HG03196 (cell line): ENCODE measurements at regions not wholly inside any gene's neighbourhood (a gene's known extent, or its start where the extent isn't known, plus 50 kb on each side); places are given as distances from the start of the nearest gene placed in this dataset.

Experiments
- ATAC-seq: cut with Tn5 transposase; IDR thresholded peaks from one replicate; pipeline ENCODE4 v1.9.1; 2021; ENCODE audit not compliant: unreplicated experiment

- no peak for ATAC-seq
Observed at GRCh38 chr5:174307031-174307408, 261.5 kb downstream of the NSG2 start.

- ATAC-seq = no peak
Observed at GRCh38 chr5:174307656-174308271, 262.3 kb downstream of the NSG2 start.

- ATAC-seq = no peak
Observed at GRCh38 chr5:174309131-174309795, 263.8 kb downstream of the NSG2 start.

GRCh38 chr5:174310243-174310642 is 264.7 kb downstream of the NSG2 start:
- no peak for ATAC-seq

DNA sequence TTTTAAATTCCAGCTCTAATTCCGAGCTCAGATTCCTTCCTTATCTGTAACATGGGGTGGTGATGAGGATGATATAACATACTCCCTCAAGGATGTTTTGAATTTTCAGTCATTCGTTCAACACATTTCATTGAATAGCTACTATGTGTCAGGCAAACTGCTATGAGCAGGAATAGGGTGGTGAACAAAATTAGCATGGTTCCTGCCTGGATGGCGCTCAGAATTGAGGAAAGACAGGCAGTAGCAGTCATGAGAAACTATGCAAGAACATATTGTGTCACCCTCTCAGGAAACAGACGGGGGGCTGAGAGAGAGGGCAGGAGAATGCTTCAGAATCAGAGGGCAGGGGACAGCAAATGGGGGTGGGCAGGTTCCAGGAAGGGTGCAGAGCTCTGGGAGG is 265.2 kb downstream of the NSG2 start:
- no peak for ATAC-seq

- no peak for ATAC-seq
Observed at GRCh38 chr5:174311121-174311520, 265.6 kb downstream of the NSG2 start.

GRCh38 chr5:174311531-174312269 is 266.2 kb downstream of the NSG2 start:
- ATAC-seq = no peak

DNA sequence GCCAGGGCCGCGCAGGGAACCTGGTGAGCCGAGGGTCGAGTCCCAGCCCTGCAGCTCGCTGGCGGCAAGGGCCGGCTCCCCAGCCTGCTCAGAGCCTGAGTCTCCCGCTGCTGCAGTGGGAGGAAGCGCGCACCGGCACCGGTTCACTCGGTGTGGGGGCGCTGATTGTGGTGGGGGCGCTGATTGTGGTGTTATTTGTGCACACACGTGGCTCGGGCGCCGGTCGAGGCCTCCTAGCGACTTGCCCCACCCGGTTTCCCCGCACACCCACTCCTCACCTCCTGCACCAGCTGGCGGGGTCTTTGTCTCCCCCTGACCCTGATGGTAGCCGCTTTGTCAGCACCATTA is 266.7 kb downstream of the NSG2 start:
- no peak for ATAC-seq

DNA sequence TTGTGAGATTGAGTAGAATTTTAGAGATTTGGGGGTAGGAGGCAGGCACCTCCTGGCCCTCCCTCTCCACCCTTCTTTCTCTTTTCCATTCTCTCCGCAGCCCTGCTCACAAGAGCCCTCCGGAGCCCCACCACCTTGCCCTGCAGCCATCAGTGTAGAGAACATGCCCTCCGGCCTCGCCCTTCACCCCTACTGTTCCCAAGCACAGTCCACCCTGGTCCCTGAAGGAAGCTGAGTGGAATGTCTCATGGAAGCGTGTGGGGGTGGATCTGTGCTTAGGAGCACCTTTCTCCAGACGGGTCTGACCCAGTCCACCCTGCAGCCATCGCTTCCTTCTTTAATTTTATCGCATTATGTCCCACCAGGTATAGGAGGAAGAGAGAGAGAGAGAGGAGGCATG is 267.1 kb downstream of the NSG2 start:
- no peak for ATAC-seq

DNA sequence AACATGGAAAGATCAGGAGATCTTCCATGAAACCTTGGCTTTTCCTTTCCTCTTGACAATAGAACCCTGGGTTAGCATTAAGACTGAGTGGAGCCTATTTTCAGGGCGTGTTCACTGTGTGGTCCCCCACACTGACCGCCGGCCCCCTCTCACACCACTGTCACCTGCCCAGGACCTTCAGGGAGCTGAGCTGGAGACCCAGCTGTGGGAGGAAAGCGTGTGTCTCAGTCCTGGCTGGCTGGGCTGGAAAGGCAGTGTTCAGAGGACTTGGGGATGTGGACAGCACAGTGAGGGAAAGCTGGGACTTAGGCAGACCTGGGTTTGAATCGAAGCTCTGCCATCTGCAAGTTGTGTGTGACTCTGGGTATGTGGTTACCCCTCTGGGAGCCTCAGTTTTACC is 268.1 kb downstream of the NSG2 start:
- ATAC-seq = no peak

DNA sequence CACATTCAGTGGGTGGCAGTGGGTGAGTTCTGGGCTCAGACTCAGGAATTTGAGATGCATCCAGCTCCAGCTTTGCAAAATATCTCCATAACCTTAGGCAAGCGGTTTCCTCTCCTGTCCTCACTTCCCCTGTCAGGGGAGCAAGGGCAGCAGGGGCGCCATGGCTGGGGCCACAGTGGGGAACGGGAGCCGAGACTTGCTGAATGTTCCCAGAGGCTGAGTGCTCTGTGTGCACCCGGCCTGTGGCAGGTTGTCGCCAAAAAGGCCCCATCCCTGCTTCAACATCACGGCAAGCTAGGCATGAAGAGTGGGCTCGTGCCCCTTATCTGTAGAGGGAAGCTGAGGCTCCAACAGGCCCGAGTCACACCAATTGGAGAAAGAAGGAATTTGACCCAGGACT is 268.8 kb downstream of the NSG2 start:
- no peak for ATAC-seq

DNA sequence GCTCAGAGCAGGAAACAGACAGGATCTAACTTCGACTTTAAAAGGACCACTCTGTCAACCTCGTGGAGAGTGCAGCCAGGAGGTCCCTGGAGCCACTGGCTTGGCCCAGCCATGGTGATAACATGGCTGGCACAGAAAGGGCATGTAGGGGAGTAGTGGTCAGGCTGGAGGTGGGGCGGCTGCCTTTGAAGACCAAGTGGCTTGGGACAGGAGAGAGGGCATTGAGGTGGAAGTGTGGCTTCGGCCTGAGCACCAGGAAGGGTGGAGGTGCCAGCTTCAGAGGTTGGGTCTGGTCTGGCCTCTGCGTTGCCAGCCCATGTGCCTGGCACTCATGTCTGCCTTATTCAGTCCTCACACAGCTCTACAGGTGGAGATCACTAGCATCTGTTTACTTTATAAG is 270.0 kb downstream of the NSG2 start:
- no peak for ATAC-seq

DNA sequence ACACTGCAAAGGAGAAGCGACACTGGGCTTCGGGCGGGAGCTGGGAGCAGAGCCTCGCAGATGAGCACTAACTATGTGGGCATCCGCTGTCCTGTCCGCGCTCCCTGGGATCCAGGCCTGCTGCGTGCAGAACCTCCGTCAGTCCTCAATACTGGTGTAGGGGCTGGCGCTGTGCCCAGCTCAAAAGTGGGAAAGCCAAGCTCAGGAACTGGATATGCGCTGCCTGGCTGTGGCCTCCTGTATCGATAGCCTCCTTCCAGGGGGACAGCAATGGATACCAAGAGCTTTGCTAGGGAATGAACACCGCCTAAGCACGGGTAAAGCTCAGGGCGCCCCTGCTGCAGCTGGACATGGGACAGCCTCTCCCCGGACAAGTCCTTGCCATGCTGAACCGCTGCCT is 270.4 kb downstream of the NSG2 start:
- ATAC-seq = no peak

GRCh38 chr5:174316326-174316725 is 270.8 kb downstream of the NSG2 start:
- no peak for ATAC-seq

- no peak for ATAC-seq
Observed at GRCh38 chr5:174317256-174317894, 271.9 kb downstream of the NSG2 start.

- ATAC-seq = no peak
Observed at GRCh38 chr5:174318578-174318977, 273.1 kb downstream of the NSG2 start.

DNA sequence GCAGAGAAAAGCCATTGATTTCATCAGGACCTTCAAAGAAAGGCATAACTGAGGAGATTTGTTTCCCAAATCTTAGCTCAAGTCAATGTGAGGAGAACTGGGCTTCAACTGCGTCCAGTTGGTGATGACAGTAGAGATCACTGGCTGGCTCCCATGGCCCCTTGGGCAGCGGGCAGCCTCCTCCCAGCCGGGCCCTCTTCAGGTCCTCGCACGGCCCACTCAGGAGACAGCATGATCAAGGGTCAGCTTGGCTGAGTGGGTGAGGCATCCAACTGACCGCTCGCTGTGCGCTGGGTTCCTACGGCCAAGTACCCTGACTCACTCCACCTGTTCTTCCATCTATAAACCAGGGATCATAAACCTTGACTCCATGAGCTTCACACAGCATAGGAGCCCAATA is 274.0 kb downstream of the NSG2 start:
- ATAC-seq = no peak

GRCh38 chr5:174320051-174320450 is 274.5 kb downstream of the NSG2 start:
- no peak for ATAC-seq

DNA sequence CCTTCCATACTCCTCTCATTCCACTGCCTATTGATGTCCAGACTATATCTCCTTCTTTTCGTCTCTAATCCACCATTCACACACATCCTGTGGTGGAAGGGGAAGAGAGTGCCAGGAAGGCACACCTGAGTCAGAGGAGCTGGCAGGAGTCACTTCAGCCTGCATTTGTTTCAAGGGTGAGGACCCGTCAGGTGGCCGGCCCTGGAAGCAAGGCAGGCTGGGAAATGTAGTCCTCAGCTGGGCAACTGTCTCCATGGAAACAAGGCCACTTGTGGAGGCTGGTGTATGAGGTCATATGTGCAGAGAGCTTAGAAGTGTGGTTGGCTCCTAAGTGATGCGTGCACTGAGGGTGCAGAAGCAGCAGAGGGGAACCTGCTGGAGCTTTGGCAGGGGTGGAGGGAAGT is 278.4 kb downstream of the NSG2 start:
- ATAC-seq = no peak

GRCh38 chr5:174324680-174325079 is 279.2 kb downstream of the NSG2 start:
- no peak for ATAC-seq

DNA sequence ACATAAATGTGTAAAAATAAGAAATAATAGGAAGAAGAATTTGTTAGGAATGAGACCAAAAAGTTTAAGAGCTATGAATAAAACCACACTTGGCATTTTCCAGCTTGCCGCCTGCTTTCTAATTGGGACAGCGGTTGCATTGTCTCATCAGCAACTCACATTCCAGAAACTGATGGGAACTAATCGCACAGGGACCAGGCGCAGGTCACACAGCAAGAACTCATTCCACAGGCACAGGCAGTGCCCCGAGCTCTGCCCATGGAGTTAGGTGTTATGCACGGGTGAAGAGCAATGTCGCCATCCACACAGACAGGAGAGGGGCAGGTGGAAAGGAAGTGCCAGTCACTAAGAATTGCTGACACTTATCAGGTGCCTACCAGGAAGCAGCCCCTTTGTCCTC is 279.9 kb downstream of the NSG2 start:
- ATAC-seq = no peak

- ATAC-seq = no peak
Observed at GRCh38 chr5:174325961-174326360, 280.5 kb downstream of the NSG2 start.
